ENCODE measurements at regions not wholly inside any gene's neighbourhood (a gene's known extent, or its start where the extent isn't known, plus 50 kb on each side); places are given as distances from the start of the nearest gene placed in this dataset.

- intact Hi-C loops (cut with micrococcal nuclease), result loop anchor here (1.0 to 2.0 kb wide), 2 partner anchors 8 to 13 kb away; no protein-coding TSS in a partner anchor
Measured at GRCh38 chr7:130926001-130926691, 192.1 kb upstream of the KLF14 start.

- intact Hi-C loops (cut with micrococcal nuclease), result loop anchor here (2.0 kb wide), 1 partner anchor 14 kb away; no protein-coding TSS in a partner anchor
Measured at GRCh38 chr7:130927062-130927461, 193.1 kb upstream of the KLF14 start.

- intact Hi-C loops (cut with micrococcal nuclease), result loop anchor here (2.0 kb wide), 1 partner anchor 15 kb away; no protein-coding TSS in a partner anchor
Measured at GRCh38 chr7:130927564-130927963, 193.6 kb upstream of the KLF14 start.

GRCh38 chr7:130929896-130930659 lies 196.1 kb upstream of the KLF14 start:
- intact Hi-C loops (cut with micrococcal nuclease), result no loop called here

GRCh38 chr7:130930681-130931080 lies 196.7 kb upstream of the KLF14 start:
- intact Hi-C loops (cut with micrococcal nuclease), result no loop called here

GRCh38 chr7:130931423-130931822 lies 197.4 kb upstream of the KLF14 start:
- intact Hi-C loops (cut with micrococcal nuclease), result no loop called here

- intact Hi-C loops (cut with micrococcal nuclease), result no loop called here
Measured at GRCh38 chr7:130932088-130932487, 198.1 kb upstream of the KLF14 start.

- intact Hi-C loops (cut with micrococcal nuclease), result no loop called here
Measured at GRCh38 chr7:130932667-130933432, 198.8 kb upstream of the KLF14 start.

- intact Hi-C loops (cut with micrococcal nuclease), result no loop called here
Measured at GRCh38 chr7:130933919-130934318, 199.9 kb upstream of the KLF14 start.

- intact Hi-C loops (cut with micrococcal nuclease), result no loop called here
Measured at GRCh38 chr7:130935564-130936157, 201.7 kb upstream of the KLF14 start.

- intact Hi-C loops (cut with micrococcal nuclease), result no loop called here
Measured at GRCh38 chr7:130936202-130936931, 202.4 kb upstream of the KLF14 start.

- intact Hi-C loops (cut with micrococcal nuclease), result no loop called here
Measured at GRCh38 chr7:130937016-130937415, 203.0 kb upstream of the KLF14 start.

- intact Hi-C loops (cut with micrococcal nuclease), result no loop called here
Measured at GRCh38 chr7:130937830-130938229, 203.8 kb upstream of the KLF14 start.

- intact Hi-C loops (cut with micrococcal nuclease), result no loop called here
Measured at GRCh38 chr7:130938661-130939060, 204.7 kb upstream of the KLF14 start.

GRCh38 chr7:130939321-130940095 lies 205.5 kb upstream of the KLF14 start:
- intact Hi-C loops (cut with micrococcal nuclease), result no loop called here

GRCh38 chr7:130940326-130940725 lies 206.3 kb upstream of the KLF14 start:
- intact Hi-C loops (cut with micrococcal nuclease), result no loop called here

- intact Hi-C loops (cut with micrococcal nuclease), result loop anchor here (1.0 kb wide), 1 partner anchor 22 kb away; no protein-coding TSS in a partner anchor
Measured at GRCh38 chr7:130940907-130941306, 206.9 kb upstream of the KLF14 start.

- intact Hi-C loops (cut with micrococcal nuclease), result loop anchor here (1.0 to 2.0 kb wide), 2 partner anchors 19 to 22 kb away; no protein-coding TSS in a partner anchor
Measured at GRCh38 chr7:130941322-130942210, 207.6 kb upstream of the KLF14 start.
